ENCODE measurements at regions not wholly inside any gene's neighbourhood (a gene's known extent, or its start where the extent isn't known, plus 50 kb on each side); places are given as distances from the start of the nearest gene placed in this dataset.

- TF ChIP-seq, protein P1, sequence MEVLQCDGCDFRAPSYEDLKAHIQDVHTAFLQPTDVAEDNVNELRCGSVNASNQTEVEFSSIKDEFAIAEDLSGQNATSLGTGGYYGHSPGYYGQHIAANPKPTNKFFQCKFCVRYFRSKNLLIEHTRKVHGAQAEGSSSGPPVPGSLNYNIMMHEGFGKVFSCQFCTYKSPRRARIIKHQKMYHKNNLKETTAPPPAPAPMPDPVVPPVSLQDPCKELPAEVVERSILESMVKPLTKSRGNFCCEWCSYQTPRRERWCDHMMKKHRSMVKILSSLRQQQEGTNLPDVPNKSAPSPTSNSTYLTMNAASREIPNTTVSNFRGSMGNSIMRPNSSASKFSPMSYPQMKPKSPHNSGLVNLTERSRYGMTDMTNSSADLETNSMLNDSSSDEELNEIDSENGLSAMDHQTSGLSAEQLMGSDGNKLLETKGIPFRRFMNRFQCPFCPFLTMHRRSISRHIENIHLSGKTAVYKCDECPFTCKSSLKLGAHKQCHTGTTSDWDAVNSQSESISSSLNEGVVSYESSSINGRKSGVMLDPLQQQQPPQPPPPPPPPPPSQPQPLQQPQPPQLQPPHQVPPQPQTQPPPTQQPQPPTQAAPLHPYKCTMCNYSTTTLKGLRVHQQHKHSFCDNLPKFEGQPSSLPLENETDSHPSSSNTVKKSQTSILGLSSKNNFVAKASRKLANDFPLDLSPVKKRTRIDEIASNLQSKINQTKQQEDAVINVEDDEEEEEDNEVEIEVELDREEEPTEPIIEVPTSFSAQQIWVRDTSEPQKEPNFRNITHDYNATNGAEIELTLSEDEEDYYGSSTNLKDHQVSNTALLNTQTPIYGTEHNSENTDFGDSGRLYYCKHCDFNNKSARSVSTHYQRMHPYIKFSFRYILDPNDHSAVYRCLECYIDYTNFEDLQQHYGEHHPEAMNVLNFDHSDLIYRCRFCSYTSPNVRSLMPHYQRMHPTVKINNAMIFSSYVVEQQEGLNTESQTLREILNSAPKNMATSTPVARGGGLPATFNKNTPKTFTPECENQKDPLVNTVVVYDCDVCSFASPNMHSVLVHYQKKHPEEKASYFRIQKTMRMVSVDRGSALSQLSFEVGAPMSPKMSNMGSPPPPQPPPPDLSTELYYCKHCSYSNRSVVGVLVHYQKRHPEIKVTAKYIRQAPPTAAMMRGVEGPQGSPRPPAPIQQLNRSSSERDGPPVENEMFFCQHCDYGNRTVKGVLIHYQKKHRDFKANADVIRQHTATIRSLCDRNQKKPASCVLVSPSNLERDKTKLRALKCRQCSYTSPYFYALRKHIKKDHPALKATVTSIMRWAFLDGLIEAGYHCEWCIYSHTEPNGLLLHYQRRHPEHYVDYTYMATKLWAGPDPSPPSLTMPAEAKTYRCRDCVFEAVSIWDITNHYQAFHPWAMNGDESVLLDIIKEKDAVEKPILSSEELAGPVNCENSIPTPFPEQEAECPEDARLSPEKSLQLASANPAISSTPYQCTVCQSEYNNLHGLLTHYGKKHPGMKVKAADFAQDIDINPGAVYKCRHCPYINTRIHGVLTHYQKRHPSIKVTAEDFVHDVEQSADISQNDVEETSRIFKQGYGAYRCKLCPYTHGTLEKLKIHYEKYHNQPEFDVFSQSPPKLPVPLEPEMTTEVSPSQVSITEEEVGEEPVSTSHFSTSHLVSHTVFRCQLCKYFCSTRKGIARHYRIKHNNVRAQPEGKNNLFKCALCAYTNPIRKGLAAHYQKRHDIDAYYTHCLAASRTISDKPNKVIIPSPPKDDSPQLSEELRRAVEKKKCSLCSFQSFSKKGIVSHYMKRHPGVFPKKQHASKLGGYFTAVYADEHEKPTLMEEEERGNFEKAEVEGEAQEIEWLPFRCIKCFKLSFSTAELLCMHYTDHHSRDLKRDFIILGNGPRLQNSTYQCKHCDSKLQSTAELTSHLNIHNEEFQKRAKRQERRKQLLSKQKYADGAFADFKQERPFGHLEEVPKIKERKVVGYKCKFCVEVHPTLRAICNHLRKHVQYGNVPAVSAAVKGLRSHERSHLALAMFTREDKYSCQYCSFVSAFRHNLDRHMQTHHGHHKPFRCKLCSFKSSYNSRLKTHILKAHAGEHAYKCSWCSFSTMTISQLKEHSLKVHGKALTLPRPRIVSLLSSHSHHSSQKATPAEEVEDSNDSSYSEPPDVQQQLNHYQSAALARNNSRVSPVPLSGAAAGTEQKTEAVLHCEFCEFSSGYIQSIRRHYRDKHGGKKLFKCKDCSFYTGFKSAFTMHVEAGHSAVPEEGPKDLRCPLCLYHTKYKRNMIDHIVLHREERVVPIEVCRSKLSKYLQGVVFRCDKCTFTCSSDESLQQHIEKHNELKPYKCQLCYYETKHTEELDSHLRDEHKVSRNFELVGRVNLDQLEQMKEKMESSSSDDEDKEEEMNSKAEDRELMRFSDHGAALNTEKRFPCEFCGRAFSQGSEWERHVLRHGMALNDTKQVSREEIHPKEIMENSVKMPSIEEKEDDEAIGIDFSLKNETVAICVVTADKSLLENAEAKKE (CRISPR knock-in tag; IDR thresholded peaks at IDR 0.05): no peak
- TF ChIP-seq CREB1 (CRISPR knock-in tag; IDR thresholded peaks at IDR 0.05; ENCODE audit: low read depth) (no peak), ETS1 (IDR thresholded peaks at IDR 0.05) (no peak), POLR2AphosphoS5 (IDR thresholded peaks at IDR 0.05; ENCODE audit: low read depth) (no peak), ZNF331 (CRISPR knock-in tag; IDR thresholded peaks at IDR 0.05; ENCODE audit: low read depth) (no peak)
These were observed 1100.9 kb upstream of the CDH6 start (continued) for GRCh38 chr5:30092548-30092947.

DNA sequence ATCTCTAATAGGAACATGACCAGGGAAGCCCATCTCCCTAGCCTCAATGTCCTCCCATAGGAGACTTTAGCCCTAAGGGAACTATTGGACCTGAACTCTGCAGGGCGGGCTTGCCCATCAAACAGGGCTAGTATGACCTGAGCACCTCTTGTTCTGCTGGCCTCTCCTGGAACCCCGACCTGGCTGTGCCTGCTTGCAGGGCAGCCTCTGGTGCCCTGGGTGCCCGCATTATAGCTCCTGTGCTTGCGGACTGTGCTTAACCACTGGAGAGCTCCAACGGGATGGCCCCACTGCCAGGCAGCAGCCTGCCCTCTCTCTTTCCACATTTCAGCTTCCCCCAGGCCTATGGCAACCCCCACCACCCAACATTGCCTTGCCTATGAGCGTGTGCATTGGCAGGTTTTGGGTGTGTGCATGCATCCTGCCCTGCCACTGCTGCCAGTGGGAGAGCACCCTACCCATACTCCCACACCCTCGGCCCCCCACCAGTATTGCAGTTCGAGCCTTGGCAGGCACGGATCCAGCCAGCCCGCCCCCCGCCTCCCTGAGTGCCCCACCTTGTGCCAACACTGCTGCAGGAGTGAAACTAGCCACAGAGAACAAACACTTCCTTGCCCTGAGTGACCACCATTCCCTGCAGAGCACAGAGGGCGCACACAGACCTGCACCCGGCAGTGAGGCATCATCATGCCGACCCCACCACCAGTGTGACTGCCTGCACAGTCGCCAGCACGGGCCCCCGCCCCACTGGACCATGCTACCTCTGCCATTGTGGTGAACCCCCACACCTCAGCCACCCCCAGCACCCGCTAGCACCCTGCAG, 1123.8 kb upstream of the CDH6 start:
- no peaks in the 10 kb centered on the region for H3K36me3 ChIP-seq (ENCODE audit: insufficient read depth)
- Mint-ChIP-seq H3K36me3 (ENCODE audit: low read depth) (no peaks in the 10 kb centered on the region), H3K27ac (no peak overlapping the region), H3K4me1 (no peaks in the 10 kb centered on the region), H3K4me3 (no peak overlapping the region), H3K27me3 (ENCODE audit: insufficient read depth, low read depth, poor library complexity) (peaks cover 2% of the 10 kb centered on the region), H3K9me3 (no peaks in the 10 kb centered on the region)
- H3K4me1 ChIP-seq (ENCODE audit: insufficient read depth): no peaks in the 10 kb centered on the region
- no peak overlapping the region for H2AFZ ChIP-seq
- H3K27me3 ChIP-seq (ENCODE audit: insufficient read depth): no peaks in the 10 kb centered on the region
- no peak overlapping the region for H3K27ac ChIP-seq (ENCODE audit: low read depth)
- no peaks in the 10 kb centered on the region for H4K20me1 ChIP-seq (replicated peaks; ENCODE audit: insufficient read depth)
- no peak overlapping the region for H3K4me3 ChIP-seq
- H3K79me2 ChIP-seq (replicated peaks; ENCODE audit: insufficient read depth): no peaks in the 10 kb centered on the region
- no peak for DNase-seq (ENCODE audit: low spot score)
- H3F3A ChIP-seq (replicated peaks; ENCODE audit: low read depth): no peaks in the 10 kb centered on the region
- no peak for ATAC-seq
- H3K4me2 ChIP-seq: no peak overlapping the region
- H3K9me2 ChIP-seq (ENCODE audit: insufficient read depth): peaks cover 10% of the 10 kb centered on the region; the same call in 1 of the 2 replicates
- TF ChIP-seq CREB1 (CRISPR knock-in tag; IDR thresholded peaks at IDR 0.05; ENCODE audit: low read depth) (no peak), STAT1 (IDR thresholded peaks at IDR 0.05; ENCODE audit: unreplicated experiment) (no peak), JUNB (IDR thresholded peaks at IDR 0.05; ENCODE audit: unreplicated experiment) (no peak), POLR2AphosphoS5 (IDR thresholded peaks at IDR 0.05; ENCODE audit: low read depth) (no peak), REST (IDR thresholded peaks at IDR 0.05; ENCODE audit: unreplicated experiment) (no peak), NANOG (IDR thresholded peaks at IDR 0.05; ENCODE audit: borderline replicate concordance) (no peak), CTCF (conservative IDR thresholded peaks at IDR 0.05; ENCODE audit: low read depth in 2 of 2) (no peak)

All from GM23338 (cell line).